ENCODE measurements at regions not wholly inside any gene's neighbourhood (a gene's known extent, or its start where the extent isn't known, plus 50 kb on each side); places are given as distances from the start of the nearest gene placed in this dataset.

DNA sequence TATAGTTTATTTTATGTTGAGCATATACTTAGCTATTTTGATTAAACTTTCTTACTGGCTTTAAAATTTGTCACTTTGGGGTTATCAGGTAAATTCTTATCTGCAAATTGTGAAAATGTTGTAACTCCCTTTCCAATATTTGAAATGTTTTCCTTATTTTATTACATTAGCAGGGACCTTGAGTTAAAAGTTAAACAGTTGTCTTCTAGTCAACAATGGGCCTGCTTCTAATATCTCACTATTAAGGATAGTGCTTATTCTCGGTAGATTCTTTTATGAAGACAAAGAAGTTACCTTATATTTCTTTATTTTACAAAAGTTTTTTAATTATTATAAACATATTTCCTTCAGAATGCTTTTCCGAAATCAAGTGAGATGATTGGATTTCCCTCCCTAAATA lies 53.7 kb upstream of the AHR start:
- TF ChIP-seq, protein P1, sequence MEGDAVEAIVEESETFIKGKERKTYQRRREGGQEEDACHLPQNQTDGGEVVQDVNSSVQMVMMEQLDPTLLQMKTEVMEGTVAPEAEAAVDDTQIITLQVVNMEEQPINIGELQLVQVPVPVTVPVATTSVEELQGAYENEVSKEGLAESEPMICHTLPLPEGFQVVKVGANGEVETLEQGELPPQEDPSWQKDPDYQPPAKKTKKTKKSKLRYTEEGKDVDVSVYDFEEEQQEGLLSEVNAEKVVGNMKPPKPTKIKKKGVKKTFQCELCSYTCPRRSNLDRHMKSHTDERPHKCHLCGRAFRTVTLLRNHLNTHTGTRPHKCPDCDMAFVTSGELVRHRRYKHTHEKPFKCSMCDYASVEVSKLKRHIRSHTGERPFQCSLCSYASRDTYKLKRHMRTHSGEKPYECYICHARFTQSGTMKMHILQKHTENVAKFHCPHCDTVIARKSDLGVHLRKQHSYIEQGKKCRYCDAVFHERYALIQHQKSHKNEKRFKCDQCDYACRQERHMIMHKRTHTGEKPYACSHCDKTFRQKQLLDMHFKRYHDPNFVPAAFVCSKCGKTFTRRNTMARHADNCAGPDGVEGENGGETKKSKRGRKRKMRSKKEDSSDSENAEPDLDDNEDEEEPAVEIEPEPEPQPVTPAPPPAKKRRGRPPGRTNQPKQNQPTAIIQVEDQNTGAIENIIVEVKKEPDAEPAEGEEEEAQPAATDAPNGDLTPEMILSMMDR (conservative IDR thresholded peaks at IDR 0.05; ENCODE audit: low read depth, low read length): no peak
- no peak for DNase-seq (ENCODE audit: low read depth)
- no peak overlapping the region for H3K4me3 ChIP-seq (ENCODE audit: low read length)

DNA sequence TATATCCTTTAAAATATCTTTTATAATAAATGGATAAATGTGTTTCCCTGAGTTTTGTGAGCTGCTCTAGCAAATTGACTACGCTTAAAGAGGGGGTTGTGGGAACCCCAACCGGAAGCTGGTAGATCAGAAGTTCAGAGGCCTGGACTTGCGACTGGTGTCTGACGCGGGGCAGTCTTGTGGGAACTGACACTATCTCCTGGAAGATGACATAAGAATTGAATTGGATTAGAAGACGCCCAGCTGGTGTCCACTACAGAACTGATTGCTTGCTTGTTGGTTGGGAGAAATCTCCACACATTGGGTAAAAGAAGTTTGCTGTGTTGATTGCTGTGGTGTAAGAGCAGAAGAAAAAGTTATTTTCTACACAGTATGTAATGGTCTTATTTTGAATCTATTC lies 51.1 kb upstream of the AHR start:
- TF ChIP-seq, protein P1 (conservative IDR thresholded peaks at IDR 0.05; ENCODE audit: low read depth, low read length): no peak
- no peak overlapping the region for H3K4me3 ChIP-seq (ENCODE audit: low read length)
- DNase-seq (ENCODE audit: low read depth): no peak

DNA sequence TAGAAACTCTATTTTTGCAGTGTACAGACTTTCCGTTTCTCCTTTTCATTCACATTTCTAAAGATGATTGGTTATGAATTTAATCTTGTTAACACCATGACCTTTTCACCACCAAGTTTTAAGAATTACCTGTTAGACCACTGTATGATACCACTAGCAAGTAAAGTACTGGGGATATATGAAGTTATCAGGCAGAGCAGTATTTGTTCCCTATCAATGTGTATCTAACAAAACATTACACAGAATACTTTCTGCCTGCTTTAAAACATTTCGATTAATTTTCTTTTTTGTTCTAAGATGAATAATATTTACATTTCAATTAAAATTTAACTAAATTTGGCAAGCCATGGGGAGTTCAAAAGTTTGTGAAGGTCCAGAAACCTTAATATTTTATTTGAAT lies 49.9 kb upstream of the AHR start:
- H3K4me3 ChIP-seq (ENCODE audit: low read length): no peak overlapping the region
- TF ChIP-seq, protein P1 (conservative IDR thresholded peaks at IDR 0.05; ENCODE audit: low read depth, low read length): no peak
- DNase-seq (ENCODE audit: low read depth): no peak

All from retinal pigment epithelial cell (primary cell).